HepG2 (cell line): ENCODE measurements at regions not wholly inside any gene's neighbourhood (a gene's known extent, or its start where the extent isn't known, plus 50 kb on each side); places are given as distances from the start of the nearest gene placed in this dataset.

ENCODE experiments used
- ATAC-seq: fragments of 200-7000 bp; cut with Tn5 transposase; 3 replicates; pipeline ENCODE4 v1.9.1; 2020; ENCODE audit warnings: mild to moderate bottlenecking, moderate library complexity
- BruUV-seq: library from RNA; stranded (reverse); fragments of 400-500 nt; replicated peaks from 2 replicates; lab custom pipeline; 2021; lab: Mats Ljungman, UMichigan
- CTCF ChIA-PET: fragments of 300-600 bp; formaldehyde crosslinking; extraction: SDS; loops from one replicate; lab custom pipeline; 2021; ENCODE audit warnings: low total read pairs, inconsistent platforms, low intra/inter-chr PET ratio; lab: Yijun Ruan, JAX
- POLR2A ChIA-PET: fragments of 350-600 bp; sonication (Branson Sonifier 250); formaldehyde crosslinking; loops from one replicate; lab custom pipeline; 2020; ENCODE audit warnings: antibody characterized with exemption, inconsistent platforms; lab: Yijun Ruan, JAX
- DNase-seq: peaks from one replicate; pipeline ENCODE4 v3.0.0-alpha.2; 2015; ENCODE audit warnings: low spot score
- FAIRE-seq: peaks from 3 replicates; lab custom pipeline; 2011; peaks lifted over from hg19 to GRCh38; lab: Jason Lieb, UNC
- H2AFZ ChIP-seq: one replicate; pipeline ENCODE4 v1.6.1; 2011; ENCODE audit warnings: low read length, inconsistent platforms
- H3K27ac ChIP-seq: fragments of 300-600 bp; 3 replicates; pipeline ENCODE4 v1.8.0; 2011; ENCODE audit warnings: mixed run types, mild to moderate bottlenecking, mixed read lengths, low read length, inconsistent platforms; ENCODE audit not compliant: insufficient read depth; ENCODE audit errors: extremely low read length
- H3K27me3 ChIP-seq, 2 experiments: fragments of 200-600 bp in 1 of 2; 2 replicates in 1 of 2; 3 replicates in 1 of 2; pipeline versions ENCODE4 v1.6.0 to v1.8.0; 2011; ENCODE audit warnings: low read length in 2 of 2, mild to moderate bottlenecking in 2 of 2, moderate library complexity in 2 of 2, inconsistent platforms in 1 of 2; ENCODE audit not compliant: insufficient read depth in 2 of 2, control insufficient read depth in 1 of 2
- H3K36me3 ChIP-seq, 2 experiments: fragments of 200-600 bp in 1 of 2; replicated peaks in 1 of 2; 2 replicates in 1 of 2; 3 replicates in 1 of 2; pipeline versions ENCODE4 v1.5.1 to v1.8.0; 2011; ENCODE audit warnings: low read length in 2 of 2, inconsistent platforms in 1 of 2; ENCODE audit not compliant: insufficient read depth in 2 of 2, control insufficient read depth in 1 of 2
- H3K4me1 ChIP-seq: 2 replicates; pipeline ENCODE4 v1.5.1; 2012; ENCODE audit warnings: low read length, inconsistent platforms; ENCODE audit not compliant: insufficient read depth
- H3K4me2 ChIP-seq: 2 replicates; pipeline ENCODE4 v1.6.0; 2011; ENCODE audit warnings: low read depth, low read length, inconsistent platforms
- H3K4me3 ChIP-seq, 3 experiments: fragments of 200-600 bp in 1 of 3; sonication (generic), shearing (Covaris generic) in 1 of 3; replicated peaks in 1 of 3; 2 replicates each; pipeline ENCODE4 v1.5.1; 2011 to 2016; ENCODE audit warnings: low read length in 3 of 3, inconsistent platforms in 2 of 3, low read depth in 2 of 3, mild to moderate bottlenecking in 2 of 3, control low read depth in 1 of 3, mixed read lengths in 1 of 3; ENCODE audit not compliant: insufficient read depth in 1 of 3
- H3K79me2 ChIP-seq: one replicate; pipeline ENCODE4 v1.6.1; 2011; ENCODE audit warnings: low read length, inconsistent platforms; ENCODE audit not compliant: insufficient read depth
- H3K9ac ChIP-seq: 2 replicates; pipeline ENCODE4 v1.6.0; 2011; ENCODE audit warnings: mild to moderate bottlenecking, low read depth, low read length, inconsistent platforms; ENCODE audit not compliant: insufficient read depth
- H3K9me3 ChIP-seq: 2 replicates; pipeline ENCODE4 v1.5.1; 2012; ENCODE audit warnings: mild to moderate bottlenecking, low read length
- H4K20me1 ChIP-seq: 2 replicates; pipeline ENCODE4 v1.6.0; 2011; ENCODE audit warnings: inconsistent platforms, mild to moderate bottlenecking, low read length, moderate library complexity; ENCODE audit not compliant: insufficient read depth
- CREM ChIP-seq, 2 experiments: sonication (generic) in 1 of 2; formaldehyde crosslinking in 1 of 2; IDR thresholded peaks; 2 replicates each; pipeline versions ENCODE4 v1.4.0 to v1.6.1; 2016 to 2020; ENCODE audit warnings: antibody characterized with exemption in 1 of 2, mild to moderate bottlenecking in 1 of 2, missing genetic modification reagents in 1 of 2
- DZIP1 ChIP-seq: sonication (generic); formaldehyde crosslinking; IDR thresholded peaks from 2 replicates; pipeline ENCODE4 v1.5.0; 2020; ENCODE audit warnings: mild to moderate bottlenecking, missing genetic modification reagents
- EP300 ChIP-seq, 3 experiments: sonication (generic) in 1 of 3; formaldehyde crosslinking in 1 of 3; IDR thresholded peaks; 2 replicates each; pipeline versions ENCODE4 v1.5.1 to v1.6.1; 2011 to 2020; ENCODE audit warnings: low read depth in 2 of 3, low read length in 2 of 3, borderline replicate concordance in 1 of 3, improper control_type of control experiment in 1 of 3, mild to moderate bottlenecking in 1 of 3, missing genetic modification reagents in 1 of 3, moderate library complexity in 1 of 3
- HOMEZ ChIP-seq: IDR thresholded peaks from 2 replicates; pipeline ENCODE4 v1.6.1; 2016; ENCODE audit warnings: low read depth
- MED1 ChIP-seq: sonication (generic); formaldehyde crosslinking; IDR thresholded peaks from 2 replicates; pipeline ENCODE4 v1.4.0; 2020; ENCODE audit warnings: missing genetic modification reagents
- PHF20 ChIP-seq: sonication (generic); formaldehyde crosslinking; IDR thresholded peaks from 2 replicates; pipeline ENCODE4 v1.5.0; 2020; ENCODE audit warnings: mild to moderate bottlenecking, missing genetic modification reagents
- ZBTB44 ChIP-seq: sonication (generic); formaldehyde crosslinking; IDR thresholded peaks from 2 replicates; pipeline ENCODE4 v1.4.0; 2020; ENCODE audit warnings: missing genetic modification reagents
- ZBTB46 ChIP-seq: sonication (generic); formaldehyde crosslinking; IDR thresholded peaks from 2 replicates; pipeline ENCODE4 v1.4.0; 2020; ENCODE audit warnings: mild to moderate bottlenecking, missing genetic modification reagents, borderline replicate concordance
- ZNF720 ChIP-seq: sonication (generic); formaldehyde crosslinking; IDR thresholded peaks from 2 replicates; pipeline ENCODE4 v1.4.0; 2020; ENCODE audit warnings: missing genetic modification reagents
- ZSCAN5A ChIP-seq: sonication (generic); formaldehyde crosslinking; IDR thresholded peaks from 2 replicates; pipeline ENCODE4 v1.8.0; 2022; ENCODE audit warnings: mild to moderate bottlenecking, missing genetic modification reagents, borderline replicate concordance
- WGBS: methylation state at CpG from one replicate; pipeline ENCODE4 v1.1.6; 2017; ENCODE audit warnings: low lambda C conversion rate; 5-methylcytosine and 5-hydroxymethylcytosine counted together
- in situ Hi-C: cut with HindIII; loops from 2 replicates; pipeline ENCODE4 v1.10.0; 2017; ENCODE audit warnings: low pct_unique_long_range_greater_than_20kb; ENCODE audit not compliant: extremely low pct_ligation_motif_present
- intact Hi-C: fragments of 100-400 bp; cut with micrococcal nuclease; formaldehyde crosslinking; loops from one replicate; pipeline ENCODE4 v1.10.0; 2022; ENCODE audit not compliant: unreplicated experiment

GRCh38 chr3:117228466-117228865 lies 518.9 kb downstream of the TUSC7 start (continued):
- TF ChIP-seq DZIP1 (CRISPR knock-in tag), result no peak
- no peak for TF ChIP-seq ZSCAN5A (CRISPR knock-in tag)
- TF ChIP-seq EP300 (IDR thresholded peaks at IDR 0.05; ENCODE audit: low read depth in 2 of 2, low read length in 2 of 2), result no peak
- TF ChIP-seq EP300 (CRISPR knock-in tag; IDR thresholded peaks at IDR 0.05; ENCODE audit: borderline replicate concordance), result no peak
- no peak for TF ChIP-seq CREM (IDR thresholded peaks at IDR 0.05)
- no peak for TF ChIP-seq CREM (CRISPR knock-in tag; IDR thresholded peaks at IDR 0.05)

- intact Hi-C loops, result no loop called here
- H3K9ac ChIP-seq, result no peak overlapping the region
- no peak overlapping the region for H2AFZ ChIP-seq
- BruUV-seq, result no TSS peak
- in situ Hi-C loops, result no loop called here
- DNase-seq (no peak), FAIRE-seq (no peak), ATAC-seq (no peak)
- ChIA-PET POLR2A (no interaction called here), CTCF (no interaction called here)
- no peaks in the 10 kb centered on the region for H3K9me3 ChIP-seq
- H3K4me2 ChIP-seq, result no peak overlapping the region
- H3K27ac ChIP-seq, result no peak overlapping the region
- H3K79me2 ChIP-seq, result no peaks in the 10 kb centered on the region
- no peaks in the 10 kb centered on the region for H3K36me3 ChIP-seq
- H3K4me3 ChIP-seq, result no peak overlapping the region
- H3K4me1 ChIP-seq, result no peaks in the 10 kb centered on the region
- H3K27me3 ChIP-seq, result no peaks in the 10 kb centered on the region; a peak in 1 of 5 replicates
- WGBS, result 39% methylated on average over 2 of the region's 2 CpGs
- H4K20me1 ChIP-seq, result no peaks in the 10 kb centered on the region
- no peak for TF ChIP-seq HOMEZ (CRISPR knock-in tag)
- TF ChIP-seq ZSCAN5A (CRISPR knock-in tag), result no peak
- no peak for TF ChIP-seq ZBTB44
- TF ChIP-seq MED1 (CRISPR knock-in tag), result no peak
- TF ChIP-seq ZBTB46 (CRISPR knock-in tag), result no peak
- TF ChIP-seq PHF20 (CRISPR knock-in tag), result no peak
- no peak for TF ChIP-seq ZNF720 (CRISPR knock-in tag)
Observed at GRCh38 chr3:117230924-117231323, 521.3 kb downstream of the TUSC7 start.
